ENCODE measurements at regions not wholly inside any gene's neighbourhood (a gene's known extent, or its start where the extent isn't known, plus 50 kb on each side); places are given as distances from the start of the nearest gene placed in this dataset.

GRCh38 chr13:47592256-47592655, 408.8 kb downstream of the SUCLA2 start:
- H3K9me3 ChIP-seq (ENCODE audit: control insufficient read depth in 2 of 3, low read length in 3 of 3) = peaks cover 0 to 7% (median 0%) of the 10 kb centered on the region in 3 experiments
- H3K4me3 ChIP-seq (ENCODE audit: low read length) = no peak overlapping the region
- H3K4me1 ChIP-seq (ENCODE audit: control insufficient read depth in 2 of 2, insufficient read depth in 2 of 2, low read length in 2 of 2) = no peaks in the 10 kb centered on the region
- H3K36me3 Mint-ChIP-seq = no peaks in the 10 kb centered on the region
- ATAC-seq (no peak), DNase-seq (no peak)
- H3K27me3 Mint-ChIP-seq = no peaks in the 10 kb centered on the region
- intact Hi-C loops (cut with micrococcal nuclease) = no loop called here
- no peaks in the 10 kb centered on the region for H3K27me3 ChIP-seq (ENCODE audit: control insufficient read depth in 2 of 2, insufficient read depth in 2 of 2, low read length in 2 of 2)
- no peak overlapping the region for H3K27ac ChIP-seq (ENCODE audit: low read depth, low read length)
- no peaks in the 10 kb centered on the region for H3K36me3 ChIP-seq (ENCODE audit: control insufficient read depth in 2 of 3, insufficient read depth in 3 of 3, low read length in 3 of 3)
- no peaks in the 10 kb centered on the region for H3K4me1 Mint-ChIP-seq
- ChIA-PET POLR2A (no interaction called here), CTCF (no interaction called here)
- H3K9me3 Mint-ChIP-seq = peaks cover 7 to 25% (median 13%) of the 10 kb centered on the region in 11 donors
- no peak overlapping the region for H3K27ac Mint-ChIP-seq
- H3K4me3 Mint-ChIP-seq = no peak overlapping the region

GRCh38 chr13:47588676-47589075, 412.4 kb downstream of the SUCLA2 start:
- Mint-ChIP-seq H3K4me1 (no peaks in the 10 kb centered on the region), H3K27me3 (peaks cover 0 to 4% (median 0%) of the 10 kb centered on the region in 5 donors), H3K27ac (no peak overlapping the region), H3K9me3 (peaks cover 3 to 33% (median 13%) of the 10 kb centered on the region in 11 donors), H3K4me3 (no peak overlapping the region), H3K36me3 (no peaks in the 10 kb centered on the region)
- DNase-seq = no peak
- intact Hi-C loops (cut with micrococcal nuclease) = no loop called here
- Histone ChIP-seq H3K9me3 (ENCODE audit: control insufficient read depth in 2 of 3, low read length in 3 of 3) (no peaks in the 10 kb centered on the region), H3K36me3 (ENCODE audit: control insufficient read depth in 2 of 3, insufficient read depth in 3 of 3, low read length in 3 of 3) (no peaks in the 10 kb centered on the region), H3K4me3 (ENCODE audit: low read length) (no peak overlapping the region), H3K4me1 (ENCODE audit: control insufficient read depth in 2 of 2, insufficient read depth in 2 of 2, low read length in 2 of 2) (no peaks in the 10 kb centered on the region), H3K27me3 (ENCODE audit: control insufficient read depth in 2 of 2, insufficient read depth in 2 of 2, low read length in 2 of 2) (no peaks in the 10 kb centered on the region), H3K27ac (ENCODE audit: low read depth, low read length) (no peak overlapping the region)
- ChIA-PET POLR2A (no interaction called here), CTCF (no interaction called here)
- ATAC-seq = no peak

- H3K27me3 ChIP-seq (ENCODE audit: control insufficient read depth in 2 of 2, insufficient read depth in 2 of 2, low read length in 2 of 2) = no peaks in the 10 kb centered on the region
- H3K27ac ChIP-seq (ENCODE audit: low read depth, low read length) = no peak overlapping the region
- Mint-ChIP-seq H3K4me1 (no peaks in the 10 kb centered on the region), H3K27ac (no peak overlapping the region), H3K9me3 (peaks cover 14 to 89% (median 37%) of the 10 kb centered on the region in 11 donors), H3K36me3 (peaks cover 0 to 13% (median 5%) of the 10 kb centered on the region in 5 donors), H3K4me3 (no peak overlapping the region), H3K27me3 (peaks cover 0 to 7% (median 0%) of the 10 kb centered on the region in 5 donors)
- POLR2A ChIA-PET = no interaction called here
- H3K36me3 ChIP-seq (ENCODE audit: control insufficient read depth in 2 of 3, insufficient read depth in 3 of 3, low read length in 3 of 3) = no peaks in the 10 kb centered on the region
- CTCF ChIA-PET = no interaction called here
- DNase-seq = no peak
- intact Hi-C loops (cut with micrococcal nuclease) = no loop called here
- no peak overlapping the region for H3K4me3 ChIP-seq (ENCODE audit: low read length)
- no peak for ATAC-seq
- no peaks in the 10 kb centered on the region for H3K4me1 ChIP-seq (ENCODE audit: control insufficient read depth in 2 of 2, insufficient read depth in 2 of 2, low read length in 2 of 2)
- peaks cover 0 to 12% (median 0%) of the 10 kb centered on the region in 3 experiments for H3K9me3 ChIP-seq (ENCODE audit: control insufficient read depth in 2 of 3, low read length in 3 of 3)
These were observed 428.7 kb downstream of the SUCLA2 start for GRCh38 chr13:47572375-47572774.

DNA sequence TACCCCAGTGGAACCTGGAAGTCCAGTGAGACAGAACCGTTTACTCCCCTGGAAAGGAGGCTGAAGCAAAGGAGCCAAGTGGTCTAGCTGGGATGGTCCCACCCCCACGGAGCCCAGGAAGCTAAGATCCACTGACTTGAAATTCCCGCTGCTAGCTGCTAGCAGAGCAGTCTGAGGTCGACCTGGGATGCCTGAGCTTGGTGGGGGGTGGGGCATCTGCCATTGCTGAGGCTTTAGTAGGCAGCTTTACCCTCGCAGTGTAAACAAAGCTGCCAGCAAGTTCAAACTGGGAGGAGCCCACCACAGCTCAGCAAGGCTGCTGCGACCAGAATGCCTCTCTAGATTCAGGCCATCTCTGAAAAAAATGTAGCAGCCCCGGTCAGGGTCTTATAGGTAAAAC, 437.0 kb downstream of the SUCLA2 start:
- ATAC-seq (no peak), DNase-seq (no peak)
- Mint-ChIP-seq H3K27me3 (peaks cover 0 to 9% (median 5%) of the 10 kb centered on the region in 5 donors), H3K36me3 (no peaks in the 10 kb centered on the region), H3K4me1 (no peaks in the 10 kb centered on the region), H3K4me3 (no peak overlapping the region), H3K9me3 (peaks cover 11 to 42% (median 17%) of the 10 kb centered on the region in 11 donors), H3K27ac (no peak overlapping the region)
- H3K36me3 ChIP-seq (ENCODE audit: control insufficient read depth in 2 of 3, insufficient read depth in 3 of 3, low read length in 3 of 3) = no peaks in the 10 kb centered on the region
- intact Hi-C loops (cut with micrococcal nuclease) = no loop called here
- POLR2A ChIA-PET = no interaction called here
- no peaks in the 10 kb centered on the region for H3K4me1 ChIP-seq (ENCODE audit: control insufficient read depth in 2 of 2, insufficient read depth in 2 of 2, low read length in 2 of 2)
- CTCF ChIA-PET = no interaction called here
- no peak overlapping the region for H3K27ac ChIP-seq (ENCODE audit: low read depth, low read length)
- H3K4me3 ChIP-seq (ENCODE audit: low read length) = no peak overlapping the region
- no peaks in the 10 kb centered on the region for H3K9me3 ChIP-seq (ENCODE audit: control insufficient read depth in 2 of 3, low read length in 3 of 3)
- H3K27me3 ChIP-seq (ENCODE audit: control insufficient read depth in 2 of 2, insufficient read depth in 2 of 2, low read length in 2 of 2) = no peaks in the 10 kb centered on the region

- ChIA-PET POLR2A (no interaction called here), CTCF (no interaction called here)
- Histone ChIP-seq H3K4me3 (ENCODE audit: low read length) (no peak overlapping the region), H3K4me1 (ENCODE audit: control insufficient read depth in 2 of 2, insufficient read depth in 2 of 2, low read length in 2 of 2) (no peaks in the 10 kb centered on the region), H3K9me3 (ENCODE audit: control insufficient read depth in 2 of 3, low read length in 3 of 3) (no peaks in the 10 kb centered on the region), H3K27me3 (ENCODE audit: control insufficient read depth in 2 of 2, insufficient read depth in 2 of 2, low read length in 2 of 2) (no peaks in the 10 kb centered on the region), H3K27ac (ENCODE audit: low read depth, low read length) (no peak overlapping the region), H3K36me3 (ENCODE audit: control insufficient read depth in 2 of 3, insufficient read depth in 3 of 3, low read length in 3 of 3) (no peaks in the 10 kb centered on the region)
- peaks cover 0 to 27% (median 10%) of the 10 kb centered on the region in 5 donors for H3K27me3 Mint-ChIP-seq
- DNase-seq (no peak), ATAC-seq (no peak)
- peaks cover 0 to 5% (median 0%) of the 10 kb centered on the region in 5 donors for H3K36me3 Mint-ChIP-seq
- peaks cover 0 to 7% (median 0%) of the 10 kb centered on the region in 11 donors for H3K9me3 Mint-ChIP-seq
- no peaks in the 10 kb centered on the region for H3K4me1 Mint-ChIP-seq
- H3K27ac Mint-ChIP-seq = no peak overlapping the region
- H3K4me3 Mint-ChIP-seq = no peak overlapping the region
- intact Hi-C loops (cut with micrococcal nuclease) = no loop called here
These were observed 444.4 kb downstream of the SUCLA2 start for GRCh38 chr13:47556703-47557102.

DNA sequence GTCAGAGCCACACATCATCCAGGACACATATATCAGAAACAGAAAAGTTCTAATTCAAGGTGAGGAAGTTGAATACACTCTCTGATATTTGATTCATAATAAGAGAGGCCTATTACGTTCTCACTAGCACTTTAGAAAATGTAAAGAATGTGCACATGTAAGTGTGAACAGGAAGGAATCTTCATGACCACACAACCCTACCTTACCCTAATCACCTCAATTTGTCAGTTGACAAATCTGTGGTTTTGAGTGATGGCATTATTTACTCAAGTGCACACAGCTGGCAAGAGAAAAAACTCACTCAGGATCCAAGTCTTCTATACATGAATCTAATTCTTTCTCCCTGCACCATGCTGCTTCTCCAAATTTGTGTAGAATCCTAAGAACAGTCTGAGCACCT, 445.8 kb downstream of the SUCLA2 start:
- peaks cover 0 to 30% (median 15%) of the 10 kb centered on the region in 5 donors for H3K27me3 Mint-ChIP-seq
- no peaks in the 10 kb centered on the region for H3K27me3 ChIP-seq (ENCODE audit: control insufficient read depth in 2 of 2, insufficient read depth in 2 of 2, low read length in 2 of 2)
- DNase-seq (no peak), ATAC-seq (no peak)
- no peak overlapping the region for H3K27ac Mint-ChIP-seq
- CTCF ChIA-PET = no interaction called here
- no peaks in the 10 kb centered on the region for H3K36me3 ChIP-seq (ENCODE audit: control insufficient read depth in 2 of 3, insufficient read depth in 3 of 3, low read length in 3 of 3)
- POLR2A ChIA-PET = interaction anchor here (0.7 kb wide), 1 partner anchor 41 kb away, joined by 4 read pairs; no protein-coding TSS in a partner anchor
- H3K4me1 ChIP-seq (ENCODE audit: control insufficient read depth in 2 of 2, insufficient read depth in 2 of 2, low read length in 2 of 2) = no peaks in the 10 kb centered on the region
- no peaks in the 10 kb centered on the region for H3K9me3 ChIP-seq (ENCODE audit: control insufficient read depth in 2 of 3, low read length in 3 of 3)
- H3K36me3 Mint-ChIP-seq = peaks cover 0 to 5% (median 0%) of the 10 kb centered on the region in 5 donors
- peaks cover 0 to 7% (median 0%) of the 10 kb centered on the region in 11 donors for H3K9me3 Mint-ChIP-seq
- no peak overlapping the region for H3K4me3 Mint-ChIP-seq
- no peaks in the 10 kb centered on the region for H3K4me1 Mint-ChIP-seq
- intact Hi-C loops (cut with micrococcal nuclease) = no loop called here
- no peak overlapping the region for H3K4me3 ChIP-seq (ENCODE audit: low read length)
- no peak overlapping the region for H3K27ac ChIP-seq (ENCODE audit: low read depth, low read length)

GRCh38 chr13:47553329-47553977, 447.6 kb downstream of the SUCLA2 start:
- no peaks in the 10 kb centered on the region for H3K27me3 ChIP-seq (ENCODE audit: control insufficient read depth in 2 of 2, insufficient read depth in 2 of 2, low read length in 2 of 2)
- H3K4me3 ChIP-seq (ENCODE audit: low read length) = no peak overlapping the region
- CTCF ChIA-PET = no interaction called here
- intact Hi-C loops (cut with micrococcal nuclease) = no loop called here
- peaks cover 0 to 5% (median 0%) of the 10 kb centered on the region in 5 donors for H3K36me3 Mint-ChIP-seq
- H3K4me1 Mint-ChIP-seq = no peaks in the 10 kb centered on the region
- no peak overlapping the region for H3K4me3 Mint-ChIP-seq
- H3K27ac Mint-ChIP-seq = no peak overlapping the region
- H3K27ac ChIP-seq (ENCODE audit: low read depth, low read length) = no peak overlapping the region
- ATAC-seq (no peak), DNase-seq (no peak)
- H3K27me3 Mint-ChIP-seq = peaks cover 0 to 28% (median 10%) of the 10 kb centered on the region in 5 donors
- H3K36me3 ChIP-seq (ENCODE audit: control insufficient read depth in 2 of 3, insufficient read depth in 3 of 3, low read length in 3 of 3) = no peaks in the 10 kb centered on the region
- POLR2A ChIA-PET = no interaction called here
- no peaks in the 10 kb centered on the region for H3K9me3 ChIP-seq (ENCODE audit: control insufficient read depth in 2 of 3, low read length in 3 of 3)
- H3K9me3 Mint-ChIP-seq = peaks cover 0 to 5% (median 0%) of the 10 kb centered on the region in 11 donors
- no peaks in the 10 kb centered on the region for H3K4me1 ChIP-seq (ENCODE audit: control insufficient read depth in 2 of 2, insufficient read depth in 2 of 2, low read length in 2 of 2)

Data from naive thymus-derived CD4-positive, alpha-beta T cell (primary cell).